H1 (cell line): ENCODE measurements at regions not wholly inside any gene's neighbourhood (a gene's known extent, or its start where the extent isn't known, plus 50 kb on each side); places are given as distances from the start of the nearest gene placed in this dataset.

Experiments
- RAD21 ChIP-seq, 2 experiments: IDR thresholded peaks in 1 of 2; conservative IDR thresholded peaks in 1 of 2; 2 replicates each; pipeline ENCODE4 v1.6.1; 2011; ENCODE audit warnings: low read depth in 2 of 2, low read length in 2 of 2, improper control_type of control experiment in 1 of 2, inconsistent platforms in 1 of 2, mild to moderate bottlenecking in 1 of 2, moderate library complexity in 1 of 2
- TEAD4 ChIP-seq: IDR thresholded peaks from 2 replicates; pipeline ENCODE4 v1.6.1; 2012; ENCODE audit warnings: low read depth, low read length, inconsistent platforms, mixed read lengths
- TF ChIP-seq, protein P1 (sequence below), 3 experiments: IDR thresholded peaks; 1 replicate in 2 of 3; 2 replicates in 1 of 3; pipeline versions ENCODE4 v1.5.1 to v1.6.1; 2011; ENCODE audit warnings: low read length in 3 of 3, mild to moderate bottlenecking in 3 of 3, inconsistent platforms in 2 of 3, low read depth in 1 of 3, moderate library complexity in 1 of 3; ENCODE audit not compliant: insufficient read depth in 1 of 3; ENCODE audit errors: control extremely low read depth in 1 of 3

- no peak for TF ChIP-seq RAD21 (IDR thresholded peaks at IDR 0.05 in 1 of 2, conservative IDR thresholded peaks at IDR 0.05 in 1 of 2; ENCODE audit: low read depth in 2 of 2, low read length in 2 of 2)
- TF ChIP-seq, protein P1, sequence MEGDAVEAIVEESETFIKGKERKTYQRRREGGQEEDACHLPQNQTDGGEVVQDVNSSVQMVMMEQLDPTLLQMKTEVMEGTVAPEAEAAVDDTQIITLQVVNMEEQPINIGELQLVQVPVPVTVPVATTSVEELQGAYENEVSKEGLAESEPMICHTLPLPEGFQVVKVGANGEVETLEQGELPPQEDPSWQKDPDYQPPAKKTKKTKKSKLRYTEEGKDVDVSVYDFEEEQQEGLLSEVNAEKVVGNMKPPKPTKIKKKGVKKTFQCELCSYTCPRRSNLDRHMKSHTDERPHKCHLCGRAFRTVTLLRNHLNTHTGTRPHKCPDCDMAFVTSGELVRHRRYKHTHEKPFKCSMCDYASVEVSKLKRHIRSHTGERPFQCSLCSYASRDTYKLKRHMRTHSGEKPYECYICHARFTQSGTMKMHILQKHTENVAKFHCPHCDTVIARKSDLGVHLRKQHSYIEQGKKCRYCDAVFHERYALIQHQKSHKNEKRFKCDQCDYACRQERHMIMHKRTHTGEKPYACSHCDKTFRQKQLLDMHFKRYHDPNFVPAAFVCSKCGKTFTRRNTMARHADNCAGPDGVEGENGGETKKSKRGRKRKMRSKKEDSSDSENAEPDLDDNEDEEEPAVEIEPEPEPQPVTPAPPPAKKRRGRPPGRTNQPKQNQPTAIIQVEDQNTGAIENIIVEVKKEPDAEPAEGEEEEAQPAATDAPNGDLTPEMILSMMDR (IDR thresholded peaks at IDR 0.05; ENCODE audit: control extremely low read depth in 1 of 3, insufficient read depth in 1 of 3, low read depth in 1 of 3, low read length in 3 of 3) = no peak
- TF ChIP-seq TEAD4 = no peak
Measured at GRCh38 chr12:23169696-23170013, 544.7 kb downstream of the ETNK1 start.
